DND-41 (cell line): ENCODE measurements at regions not wholly inside any gene's neighbourhood (a gene's known extent, or its start where the extent isn't known, plus 50 kb on each side); places are given as distances from the start of the nearest gene placed in this dataset.

ENCODE experiments used
- CTCF ChIP-seq: IDR thresholded peaks from 2 replicates; pipeline ENCODE4 v1.5.1; 2012; ENCODE audit warnings: borderline replicate concordance, low read length, moderate library complexity, mild to moderate bottlenecking; ENCODE audit not compliant: poor library complexity, severe bottlenecking; ENCODE audit errors: extremely low read depth
- EZH2 ChIP-seq: IDR thresholded peaks from 3 replicates; pipeline ENCODE4 v1.6.1; 2012; ENCODE audit warnings: borderline replicate concordance, low read depth, mild to moderate bottlenecking, moderate library complexity, low read length, inconsistent platforms; ENCODE audit not compliant: severe bottlenecking

DNA sequence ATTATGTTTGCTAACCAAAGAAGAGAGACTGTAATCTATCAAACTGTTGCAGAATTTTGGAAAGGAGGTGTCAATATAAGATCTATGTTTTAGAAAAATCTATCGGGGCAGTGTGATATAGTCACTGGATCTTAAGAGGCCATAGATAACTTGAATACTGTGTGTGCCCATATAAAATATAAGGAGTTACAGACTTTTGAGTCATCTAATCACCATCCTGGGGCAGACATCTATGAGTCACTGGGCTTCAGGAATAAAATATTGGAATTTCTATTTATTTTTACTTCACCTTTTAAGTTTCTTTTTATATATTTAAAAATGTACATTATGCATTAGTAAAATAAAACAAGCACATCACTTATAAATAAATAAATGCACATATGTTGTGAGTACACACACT lies 509.3 kb upstream of the MAN1A1 start:
- TF ChIP-seq CTCF (no peak), EZH2 (no peak)
